MM.1S (cell line): ENCODE measurements at regions not wholly inside any gene's neighbourhood (a gene's known extent, or its start where the extent isn't known, plus 50 kb on each side); places are given as distances from the start of the nearest gene placed in this dataset.

Experiments used
- DNase-seq: peaks from one replicate; pipeline ENCODE4 v3.0.0-alpha.2; 2015
- H2AFZ ChIP-seq: fragments of 300-600 bp; sonication (generic); 2 replicates; pipeline ENCODE4 v1.6.0; 2016; ENCODE audit warnings: antibody characterized with exemption, low read length
- H3F3A ChIP-seq: fragments of 300-600 bp; sonication (generic); 2 replicates; pipeline ENCODE4 v1.6.1; 2016; ENCODE audit warnings: mild to moderate bottlenecking, antibody characterized with exemption, low read length, moderate library complexity, mixed read lengths; ENCODE audit not compliant: insufficient read depth
- H3K27ac ChIP-seq: fragments of 300-600 bp; sonication (generic); 2 replicates; pipeline ENCODE4 v1.5.1; 2016; ENCODE audit warnings: mild to moderate bottlenecking, low read length
- H3K27me3 ChIP-seq: fragments of 300-600 bp; sonication (generic); replicated peaks from 2 replicates; pipeline ENCODE4 v1.6.0; 2016; ENCODE audit warnings: low read length; ENCODE audit not compliant: insufficient read depth
- H3K36me3 ChIP-seq: fragments of 300-600 bp; sonication (generic); replicated peaks from 2 replicates; pipeline ENCODE4 v1.6.1; 2016; ENCODE audit warnings: mild to moderate bottlenecking, low read length, mixed read lengths; ENCODE audit not compliant: insufficient read depth
- H3K4me1 ChIP-seq: fragments of 300-600 bp; sonication (generic); 2 replicates; pipeline ENCODE4 v1.6.1; 2016; ENCODE audit warnings: low read length, mixed read lengths
- H3K4me2 ChIP-seq: fragments of 300-600 bp; sonication (generic); 2 replicates; pipeline ENCODE4 v1.6.0; 2016; ENCODE audit warnings: low read depth, low read length
- H3K4me3 ChIP-seq: fragments of 300-600 bp; sonication (generic); 2 replicates; pipeline ENCODE4 v1.5.1; 2016; ENCODE audit warnings: low read length, mixed read lengths
- H3K79me2 ChIP-seq: fragments of 300-600 bp; sonication (generic); 2 replicates; pipeline ENCODE4 v1.6.1; 2016; ENCODE audit warnings: mixed run types, low read length, mixed read lengths
- H3K9ac ChIP-seq: fragments of 300-600 bp; sonication (generic); 2 replicates; pipeline ENCODE4 v1.6.1; 2016; ENCODE audit warnings: low read length, mixed read lengths
- H3K9me2 ChIP-seq: fragments of 300-600 bp; sonication (generic); replicated peaks from 2 replicates; pipeline ENCODE4 v1.6.1; 2016; ENCODE audit warnings: mild to moderate bottlenecking, low read length, mixed read lengths; ENCODE audit not compliant: insufficient read depth
- H3K9me3 ChIP-seq: fragments of 300-600 bp; sonication (generic); replicated peaks from 2 replicates; pipeline ENCODE4 v1.6.1; 2016; ENCODE audit warnings: mild to moderate bottlenecking, low read length, mixed read lengths; ENCODE audit not compliant: insufficient read depth
- H4K20me1 ChIP-seq: fragments of 300-600 bp; sonication (generic); 2 replicates; pipeline ENCODE4 v1.6.1; 2016; ENCODE audit warnings: mild to moderate bottlenecking, low read length, moderate library complexity, mixed read lengths; ENCODE audit not compliant: insufficient read depth
- EZH2 ChIP-seq: fragments of 300-600 bp; sonication (generic); optimal IDR thresholded peaks from 2 replicates; pipeline ENCODE3; 2017; ENCODE audit warnings: low read depth, mild to moderate bottlenecking, antibody characterized with exemption, low read length, mixed read lengths
- EZH2phosphoT487 ChIP-seq: fragments of 300-600 bp; sonication (generic); IDR thresholded peaks from 2 replicates; pipeline ENCODE4 v1.6.1; 2018; ENCODE audit warnings: antibody characterized with exemption, low read length
- TF ChIP-seq, protein P1 (sequence below): fragments of 300-600 bp; sonication (generic); IDR thresholded peaks from 2 replicates; pipeline ENCODE4 v1.5.1; 2016; ENCODE audit warnings: antibody characterized with exemption, low read length, mixed read lengths

DNA sequence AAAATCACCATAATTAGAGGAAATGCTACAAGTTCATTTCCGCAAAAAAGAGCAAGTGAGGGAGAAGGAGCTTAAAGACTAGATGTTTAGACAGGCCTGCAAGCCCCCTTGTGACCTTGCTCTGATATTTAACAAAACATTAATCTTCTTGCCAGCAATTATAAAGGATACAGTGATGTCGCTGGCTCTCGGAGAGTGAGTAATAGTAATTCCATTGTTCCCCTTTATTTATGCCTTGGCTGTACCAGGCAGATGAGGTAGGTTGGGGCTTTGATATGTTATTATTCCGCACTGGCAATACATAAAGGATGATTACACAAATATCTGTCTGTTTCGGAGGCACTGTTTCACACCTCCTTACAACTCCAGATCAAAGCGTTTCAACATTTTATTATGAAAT is 204.8 kb upstream of the SALL1 start:
- no peaks in the 10 kb centered on the region for H4K20me1 ChIP-seq
- no peaks in the 10 kb centered on the region for H3K4me1 ChIP-seq
- no peak overlapping the region for H2AFZ ChIP-seq
- no peak overlapping the region for H3K4me3 ChIP-seq
- no peaks in the 10 kb centered on the region for H3K36me3 ChIP-seq
- no peak for DNase-seq
- no peaks in the 10 kb centered on the region for H3K9me3 ChIP-seq
- no peak overlapping the region for H3K9ac ChIP-seq
- H3K27ac ChIP-seq = no peak overlapping the region
- TF ChIP-seq EZH2 (no peak), EZH2phosphoT487 (no peak)
- TF ChIP-seq, protein P1, sequence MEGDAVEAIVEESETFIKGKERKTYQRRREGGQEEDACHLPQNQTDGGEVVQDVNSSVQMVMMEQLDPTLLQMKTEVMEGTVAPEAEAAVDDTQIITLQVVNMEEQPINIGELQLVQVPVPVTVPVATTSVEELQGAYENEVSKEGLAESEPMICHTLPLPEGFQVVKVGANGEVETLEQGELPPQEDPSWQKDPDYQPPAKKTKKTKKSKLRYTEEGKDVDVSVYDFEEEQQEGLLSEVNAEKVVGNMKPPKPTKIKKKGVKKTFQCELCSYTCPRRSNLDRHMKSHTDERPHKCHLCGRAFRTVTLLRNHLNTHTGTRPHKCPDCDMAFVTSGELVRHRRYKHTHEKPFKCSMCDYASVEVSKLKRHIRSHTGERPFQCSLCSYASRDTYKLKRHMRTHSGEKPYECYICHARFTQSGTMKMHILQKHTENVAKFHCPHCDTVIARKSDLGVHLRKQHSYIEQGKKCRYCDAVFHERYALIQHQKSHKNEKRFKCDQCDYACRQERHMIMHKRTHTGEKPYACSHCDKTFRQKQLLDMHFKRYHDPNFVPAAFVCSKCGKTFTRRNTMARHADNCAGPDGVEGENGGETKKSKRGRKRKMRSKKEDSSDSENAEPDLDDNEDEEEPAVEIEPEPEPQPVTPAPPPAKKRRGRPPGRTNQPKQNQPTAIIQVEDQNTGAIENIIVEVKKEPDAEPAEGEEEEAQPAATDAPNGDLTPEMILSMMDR = no peak
- no peaks in the 10 kb centered on the region for H3K27me3 ChIP-seq
- H3K79me2 ChIP-seq = no peaks in the 10 kb centered on the region
- H3K9me2 ChIP-seq = no peaks in the 10 kb centered on the region
- no peak overlapping the region for H3K4me2 ChIP-seq
- H3F3A ChIP-seq = no peaks in the 10 kb centered on the region

DNA sequence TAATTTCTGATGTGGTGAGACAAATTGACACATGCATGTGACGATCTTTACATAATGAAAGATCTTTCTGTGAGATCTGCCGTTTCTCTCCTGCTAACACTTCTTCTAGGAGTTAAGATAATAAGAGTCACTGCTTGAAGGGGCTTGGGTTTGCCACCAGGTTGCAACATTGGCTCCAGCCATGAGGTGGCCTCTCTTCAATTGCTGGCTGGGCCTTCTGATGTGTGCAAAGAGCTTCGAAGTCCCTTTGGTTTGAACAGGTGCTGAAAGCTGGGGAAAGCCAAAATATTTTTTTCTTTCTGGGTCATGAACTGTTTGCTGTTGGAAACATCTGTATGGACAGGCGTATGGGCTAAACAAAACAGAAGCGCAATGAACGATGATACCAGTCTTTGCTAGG is 204.1 kb upstream of the SALL1 start:
- no peaks in the 10 kb centered on the region for H3K27me3 ChIP-seq
- H3K4me1 ChIP-seq = no peaks in the 10 kb centered on the region
- no peak for DNase-seq
- no peaks in the 10 kb centered on the region for H3K9me3 ChIP-seq
- H3K4me3 ChIP-seq = no peak overlapping the region
- H3K79me2 ChIP-seq = no peaks in the 10 kb centered on the region
- no peaks in the 10 kb centered on the region for H3K36me3 ChIP-seq
- no peak overlapping the region for H2AFZ ChIP-seq
- no peak for TF ChIP-seq EZH2
- TF ChIP-seq EZH2phosphoT487 = no peak
- TF ChIP-seq, protein P1 = no peak
- no peak overlapping the region for H3K9ac ChIP-seq
- H3F3A ChIP-seq = no peaks in the 10 kb centered on the region
- no peak overlapping the region for H3K27ac ChIP-seq
- no peak overlapping the region for H3K4me2 ChIP-seq
- H4K20me1 ChIP-seq = no peaks in the 10 kb centered on the region
- no peaks in the 10 kb centered on the region for H3K9me2 ChIP-seq

DNA sequence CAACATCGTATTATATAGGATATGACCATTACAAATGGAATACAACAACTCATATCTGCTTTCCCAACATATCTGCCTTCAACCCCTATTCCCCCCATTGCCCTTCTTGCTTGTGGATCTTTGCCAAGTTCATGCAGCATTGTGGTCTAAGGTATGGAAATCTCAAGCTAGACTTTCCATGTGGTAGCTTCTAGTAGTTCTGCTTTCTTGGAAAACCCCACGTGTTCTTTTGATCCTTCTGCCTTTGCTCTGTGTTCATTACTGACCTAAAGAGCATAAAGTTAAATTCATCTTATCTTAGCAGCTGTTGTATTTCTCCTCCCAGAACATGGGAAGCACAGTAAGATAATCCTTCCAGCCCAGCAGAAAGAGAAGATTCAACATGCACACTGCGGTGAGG is 202.0 kb upstream of the SALL1 start:
- TF ChIP-seq, protein P1 = no peak
- no peak for TF ChIP-seq EZH2phosphoT487
- TF ChIP-seq EZH2 = no peak
- H3K9me3 ChIP-seq = no peaks in the 10 kb centered on the region
- H3K4me2 ChIP-seq = no peak overlapping the region
- H3K79me2 ChIP-seq = no peaks in the 10 kb centered on the region
- H3K4me1 ChIP-seq = no peaks in the 10 kb centered on the region
- H2AFZ ChIP-seq = no peak overlapping the region
- no peak overlapping the region for H3K27ac ChIP-seq
- no peak overlapping the region for H3K4me3 ChIP-seq
- DNase-seq = no peak
- no peaks in the 10 kb centered on the region for H3F3A ChIP-seq
- no peaks in the 10 kb centered on the region for H3K36me3 ChIP-seq
- no peaks in the 10 kb centered on the region for H3K9me2 ChIP-seq
- H4K20me1 ChIP-seq = no peaks in the 10 kb centered on the region
- no peaks in the 10 kb centered on the region for H3K27me3 ChIP-seq
- H3K9ac ChIP-seq = no peak overlapping the region
